Central memory CD8-positive, alpha-beta T cell (primary cell): ENCODE measurements at regions not wholly inside any gene's neighbourhood (a gene's known extent, or its start where the extent isn't known, plus 50 kb on each side); places are given as distances from the start of the nearest gene placed in this dataset.
"Not testable (repeated sequence)": the region's sequence is repeated elsewhere in the genome, so short reads cannot be mapped to it uniquely, and the experiment has no call there.

Experiments
- ATAC-seq: fragments of 150-1000 bp; cut with Tn5 transposase; replicated peaks from 2 replicates; pipeline ENCODE4 v1.10.0; 2022; ENCODE audit warnings: mild to moderate bottlenecking, moderate FRiP score, moderate number of reproducible peaks; ENCODE audit not compliant: poor library complexity, severe bottlenecking; ENCODE audit errors: extremely low read depth
- DNase-seq, 2 donors: peaks; one replicate each; pipeline ENCODE4 v3.0.0; 2021; ENCODE audit warnings: low spot score in 2 of 2
- H3K27ac Mint-ChIP-seq: one replicate; pipeline ENCODE4 v1.8.0; 2022; ENCODE audit warnings: low read depth, mild to moderate bottlenecking, moderate library complexity, mixed read lengths
- H3K27me3 Mint-ChIP-seq: one replicate; pipeline ENCODE4 v1.8.0; 2022; ENCODE audit warnings: mixed read lengths
- H3K36me3 Mint-ChIP-seq: one replicate; pipeline ENCODE4 v1.8.0; 2022; ENCODE audit warnings: mild to moderate bottlenecking, moderate library complexity, mixed read lengths; ENCODE audit not compliant: insufficient read depth
- H3K4me1 Mint-ChIP-seq: one replicate; pipeline ENCODE4 v1.8.0; 2022; ENCODE audit warnings: mixed read lengths
- H3K4me3 Mint-ChIP-seq: one replicate; pipeline ENCODE4 v1.8.0; 2022; ENCODE audit warnings: mild to moderate bottlenecking, moderate library complexity, mixed read lengths
- H3K9me3 Mint-ChIP-seq: one replicate; pipeline ENCODE4 v1.8.0; 2022; ENCODE audit warnings: mixed read lengths

GRCh38 chr4:186844059-186844681 is 120.5 kb upstream of the FAT1 start:
- Mint-ChIP-seq H3K9me3 (peaks cover 12% of the 10 kb centered on the region), H3K4me1 (no peaks in the 10 kb centered on the region), H3K4me3 (no peak overlapping the region), H3K27ac (no peak overlapping the region), H3K27me3 (no peaks in the 10 kb centered on the region), H3K36me3 (no peaks in the 10 kb centered on the region)
- DNase-seq (no peak), ATAC-seq (no peak)

GRCh38 chr4:186845137-186845842 is 121.6 kb upstream of the FAT1 start:
- H3K27me3 Mint-ChIP-seq, result no peaks in the 10 kb centered on the region
- H3K27ac Mint-ChIP-seq, result no peak overlapping the region
- H3K36me3 Mint-ChIP-seq, result no peaks in the 10 kb centered on the region
- H3K4me3 Mint-ChIP-seq, result no peak overlapping the region
- no peak for ATAC-seq
- DNase-seq, result no peak
- no peaks in the 10 kb centered on the region for H3K4me1 Mint-ChIP-seq
- H3K9me3 Mint-ChIP-seq, result peaks cover 11% of the 10 kb centered on the region

- H3K36me3 Mint-ChIP-seq, result no peaks in the 10 kb centered on the region
- H3K27ac Mint-ChIP-seq, result no peak overlapping the region
- DNase-seq (no peak), ATAC-seq (no peak)
- no peak overlapping the region for H3K4me3 Mint-ChIP-seq
- H3K4me1 Mint-ChIP-seq, result no peaks in the 10 kb centered on the region
- peaks cover 18% of the 10 kb centered on the region for H3K9me3 Mint-ChIP-seq
- no peaks in the 10 kb centered on the region for H3K27me3 Mint-ChIP-seq
These were observed 122.8 kb upstream of the FAT1 start for GRCh38 chr4:186846426-186846825.

GRCh38 chr4:186847429-186848131 is 123.9 kb upstream of the FAT1 start:
- peaks cover 18% of the 10 kb centered on the region for H3K9me3 Mint-ChIP-seq
- not testable (repeated sequence) for DNase-seq, H3K4me1 Mint-ChIP-seq, ATAC-seq, H3K27me3 Mint-ChIP-seq, H3K27ac Mint-ChIP-seq, H3K36me3 Mint-ChIP-seq, H3K4me3 Mint-ChIP-seq

GRCh38 chr4:186848437-186848836 is 124.8 kb upstream of the FAT1 start:
- Mint-ChIP-seq H3K9me3 (peaks cover 13% of the 10 kb centered on the region), H3K36me3 (no peaks in the 10 kb centered on the region), H3K4me3 (no peak overlapping the region), H3K27ac (no peak overlapping the region), H3K27me3 (no peaks in the 10 kb centered on the region), H3K4me1 (no peaks in the 10 kb centered on the region)
- no peak for DNase-seq
- ATAC-seq, result no peak

GRCh38 chr4:186851291-186852072 is 127.8 kb upstream of the FAT1 start:
- Mint-ChIP-seq H3K9me3 (peaks cover 13% of the 10 kb centered on the region), H3K27me3 (no peaks in the 10 kb centered on the region), H3K4me3 (no peak overlapping the region), H3K36me3 (no peaks in the 10 kb centered on the region), H3K4me1 (no peaks in the 10 kb centered on the region), H3K27ac (no peak overlapping the region)
- ATAC-seq, result no peak
- DNase-seq, result no peak

GRCh38 chr4:186852073-186852420 is 128.4 kb upstream of the FAT1 start:
- Mint-ChIP-seq H3K9me3 (peaks cover 13% of the 10 kb centered on the region), H3K27ac (no peak overlapping the region), H3K27me3 (no peaks in the 10 kb centered on the region), H3K4me1 (no peaks in the 10 kb centered on the region), H3K36me3 (no peaks in the 10 kb centered on the region), H3K4me3 (no peak overlapping the region)
- ATAC-seq, result no peak
- DNase-seq, result no peak

GRCh38 chr4:186852964-186853391 is 129.3 kb upstream of the FAT1 start:
- Mint-ChIP-seq H3K4me1 (no peaks in the 10 kb centered on the region), H3K27ac (no peak overlapping the region), H3K9me3 (peaks cover 13% of the 10 kb centered on the region), H3K27me3 (no peaks in the 10 kb centered on the region), H3K4me3 (no peak overlapping the region), H3K36me3 (no peaks in the 10 kb centered on the region)
- DNase-seq, result no peak
- no peak for ATAC-seq

- Mint-ChIP-seq H3K27me3 (no peaks in the 10 kb centered on the region), H3K4me1 (no peaks in the 10 kb centered on the region), H3K36me3 (no peaks in the 10 kb centered on the region), H3K9me3 (peaks cover 7% of the 10 kb centered on the region), H3K4me3 (no peak overlapping the region), H3K27ac (no peak overlapping the region)
- DNase-seq, result no peak
- ATAC-seq, result no peak
These were observed 130.6 kb upstream of the FAT1 start for GRCh38 chr4:186854256-186854655.

- Mint-ChIP-seq H3K36me3 (no peaks in the 10 kb centered on the region), H3K4me3 (no peak overlapping the region), H3K27me3 (no peaks in the 10 kb centered on the region), H3K4me1 (no peaks in the 10 kb centered on the region), H3K27ac (no peak overlapping the region), H3K9me3 (peaks cover 7% of the 10 kb centered on the region)
- no peak for DNase-seq
- ATAC-seq, result no peak
These were observed 131.5 kb upstream of the FAT1 start for GRCh38 chr4:186855111-186855510.

- Mint-ChIP-seq H3K4me1 (no peaks in the 10 kb centered on the region), H3K27me3 (no peaks in the 10 kb centered on the region), H3K36me3 (no peaks in the 10 kb centered on the region), H3K9me3 (no peaks in the 10 kb centered on the region), H3K27ac (no peak overlapping the region), H3K4me3 (no peak overlapping the region)
- ATAC-seq (no peak), DNase-seq (no peak)
These were observed 134.1 kb upstream of the FAT1 start for GRCh38 chr4:186857793-186858192.

- DNase-seq, result no peak
- no peak for ATAC-seq
- Mint-ChIP-seq H3K27me3 (no peaks in the 10 kb centered on the region), H3K9me3 (peaks cover 5% of the 10 kb centered on the region), H3K36me3 (no peaks in the 10 kb centered on the region), H3K4me3 (no peak overlapping the region), H3K27ac (no peak overlapping the region), H3K4me1 (no peaks in the 10 kb centered on the region)
These were observed 134.7 kb upstream of the FAT1 start for GRCh38 chr4:186858355-186858754.
